ENCODE measurements at regions not wholly inside any gene's neighbourhood (a gene's known extent, or its start where the extent isn't known, plus 50 kb on each side); places are given as distances from the start of the nearest gene placed in this dataset.

DNA sequence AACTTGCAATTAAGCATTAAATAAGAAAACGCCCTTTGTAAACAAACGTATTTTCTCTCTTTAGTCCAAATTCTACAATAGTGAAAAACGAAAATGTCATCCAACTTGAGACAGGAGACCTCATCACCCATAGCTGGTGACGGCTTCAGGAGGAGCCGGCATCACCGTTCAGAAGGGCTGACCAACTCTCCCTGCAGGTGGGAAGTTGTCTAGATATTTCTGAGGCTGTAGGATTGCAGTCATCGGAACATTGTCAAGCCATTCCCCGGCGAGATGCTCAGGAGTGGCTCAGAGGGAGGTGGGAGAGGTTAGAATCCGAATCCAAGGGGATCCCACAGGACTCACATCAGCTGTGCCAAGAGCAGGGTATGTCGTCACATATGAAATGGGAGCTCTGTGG, 76.7 kb downstream of the RBFOX3 start:
- CTCF ChIA-PET, result no interaction called here
- intact Hi-C loops (cut with micrococcal nuclease) (no loop called here), dilution Hi-C loops (cut with MboI; ENCODE audit: extremely low pct_ligation_motif_present, low sequenced_read_pairs) (no loop called here)
- Histone ChIP-seq H3K27ac (ENCODE audit: insufficient read depth, low read depth, low read length) (no peak overlapping the region), H2AFZ (ENCODE audit: low read depth, low read length) (no peak overlapping the region), H3K4me1 (ENCODE audit: control insufficient read depth, extremely low read depth, insufficient read depth, low read length) (no peaks in the 10 kb centered on the region), H3K79me2 (ENCODE audit: control insufficient read depth, insufficient read depth, low read length) (no peaks in the 10 kb centered on the region), H3K9ac (replicated peaks; ENCODE audit: extremely low read depth, insufficient read depth, low read length) (no peak overlapping the region), H4K20me1 (replicated peaks; ENCODE audit: control insufficient read depth, extremely low read depth, insufficient read depth, low read length) (no peaks in the 10 kb centered on the region), H3K9me3 (replicated peaks; ENCODE audit: control insufficient read depth, insufficient read depth, low read length) (no peaks in the 10 kb centered on the region), H3K4me2 (ENCODE audit: insufficient read depth, low read length) (no peak overlapping the region), H3K27me3 (ENCODE audit: control insufficient read depth in 2 of 2, insufficient read depth in 2 of 2, low read length in 2 of 2) (no peaks in the 10 kb centered on the region), H3K4me3 (replicated peaks in 1 of 3; ENCODE audit: insufficient read depth in 1 of 3, low read depth in 1 of 3, low read length in 3 of 3) (no peak overlapping the region), H3K9me1 (replicated peaks; ENCODE audit: control insufficient read depth, extremely low read depth, insufficient read depth, low read length) (no peaks in the 10 kb centered on the region), H3K36me3 (ENCODE audit: control insufficient read depth in 2 of 2, extremely low read depth in 1 of 2, insufficient read depth in 2 of 2, low read length in 2 of 2) (no peaks in the 10 kb centered on the region)
- FAIRE-seq (no peak), DNase-seq (ENCODE audit: low read depth, low spot score) (no peak)
- POLR2A ChIA-PET, result no interaction called here
- no TSS peak for BruUV-seq (replicated peaks)
- TF ChIP-seq POLR2A (IDR thresholded peaks at IDR 0.05; ENCODE audit: low read depth, low read length) (no peak), FOS (IDR thresholded peaks at IDR 0.05; ENCODE audit: borderline replicate concordance, insufficient read depth, low read length) (no peak), GATA2 (IDR thresholded peaks at IDR 0.05; ENCODE audit: insufficient read depth, insufficient read length, low read depth, low read length) (no peak), EZH2 (IDR thresholded peaks at IDR 0.05; ENCODE audit: borderline replicate concordance, low read depth, low read length, severe bottlenecking) (no peak), MYC (IDR thresholded peaks at IDR 0.05; ENCODE audit: low read depth, low read length) (no peak), JUN (IDR thresholded peaks at IDR 0.05; ENCODE audit: borderline replicate concordance, insufficient read depth, insufficient read length, low read depth) (no peak), POLR2AphosphoS5 (IDR thresholded peaks at IDR 0.05; ENCODE audit: insufficient read depth, low read depth, low read length) (no peak)
- TF ChIP-seq, protein P1, sequence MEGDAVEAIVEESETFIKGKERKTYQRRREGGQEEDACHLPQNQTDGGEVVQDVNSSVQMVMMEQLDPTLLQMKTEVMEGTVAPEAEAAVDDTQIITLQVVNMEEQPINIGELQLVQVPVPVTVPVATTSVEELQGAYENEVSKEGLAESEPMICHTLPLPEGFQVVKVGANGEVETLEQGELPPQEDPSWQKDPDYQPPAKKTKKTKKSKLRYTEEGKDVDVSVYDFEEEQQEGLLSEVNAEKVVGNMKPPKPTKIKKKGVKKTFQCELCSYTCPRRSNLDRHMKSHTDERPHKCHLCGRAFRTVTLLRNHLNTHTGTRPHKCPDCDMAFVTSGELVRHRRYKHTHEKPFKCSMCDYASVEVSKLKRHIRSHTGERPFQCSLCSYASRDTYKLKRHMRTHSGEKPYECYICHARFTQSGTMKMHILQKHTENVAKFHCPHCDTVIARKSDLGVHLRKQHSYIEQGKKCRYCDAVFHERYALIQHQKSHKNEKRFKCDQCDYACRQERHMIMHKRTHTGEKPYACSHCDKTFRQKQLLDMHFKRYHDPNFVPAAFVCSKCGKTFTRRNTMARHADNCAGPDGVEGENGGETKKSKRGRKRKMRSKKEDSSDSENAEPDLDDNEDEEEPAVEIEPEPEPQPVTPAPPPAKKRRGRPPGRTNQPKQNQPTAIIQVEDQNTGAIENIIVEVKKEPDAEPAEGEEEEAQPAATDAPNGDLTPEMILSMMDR (IDR thresholded peaks at IDR 0.05; ENCODE audit: extremely low read depth in 1 of 2, insufficient read depth in 1 of 2, low read depth in 1 of 2, low read length in 2 of 2), result no peak
- TF ChIP-seq, protein P2, sequence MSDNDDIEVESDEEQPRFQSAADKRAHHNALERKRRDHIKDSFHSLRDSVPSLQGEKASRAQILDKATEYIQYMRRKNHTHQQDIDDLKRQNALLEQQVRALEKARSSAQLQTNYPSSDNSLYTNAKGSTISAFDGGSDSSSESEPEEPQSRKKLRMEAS (IDR thresholded peaks at IDR 0.05; ENCODE audit: insufficient read depth, insufficient read length), result no peak
